ENCODE measurements at regions not wholly inside any gene's neighbourhood (a gene's known extent, or its start where the extent isn't known, plus 50 kb on each side); places are given as distances from the start of the nearest gene placed in this dataset.

DNA sequence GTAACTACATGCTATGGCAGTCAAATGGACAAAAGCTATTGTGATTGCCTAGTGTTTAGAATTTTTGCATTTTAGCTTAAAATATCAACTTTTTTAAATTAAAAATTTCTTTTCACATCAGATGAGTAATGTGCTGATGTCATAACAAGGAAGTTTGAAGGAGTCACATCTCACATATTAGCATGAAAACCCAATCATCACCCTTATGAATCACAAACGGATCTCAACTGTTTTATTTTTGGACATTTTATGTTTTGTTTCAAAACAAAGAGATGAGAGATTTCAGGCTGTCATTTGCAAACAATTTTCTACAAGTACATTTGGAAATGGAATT is 53.6 kb upstream of the TRERF1 start:
- TF ChIP-seq CAMTA2 (CRISPR knock-in tag; conservative IDR thresholded peaks at IDR 0.05) (no peak), ZNF232 (CRISPR knock-in tag; IDR thresholded peaks at IDR 0.05) (no peak)

All from K562 (cell line).